ENCODE measurements at regions not wholly inside any gene's neighbourhood (a gene's known extent, or its start where the extent isn't known, plus 50 kb on each side); places are given as distances from the start of the nearest gene placed in this dataset.
A peak's percentile ranks its signal among the peaks of the same experiment; 100 is the strongest.

- peak; percentile 36 to 62 (median 54) for TF ChIP-seq CTCF (IDR thresholded peaks at IDR 0.05)
- no peak for TF ChIP-seq POLR2A (IDR thresholded peaks at IDR 0.05; ENCODE audit: low read depth)
- TF ChIP-seq EP300 (IDR thresholded peaks at IDR 0.05) = no peak
- no peak for TF ChIP-seq POLR2AphosphoS5 (IDR thresholded peaks at IDR 0.05)
Observed at GRCh38 chr7:101743241-101743994, 74.0 kb upstream of the CUX1 start.

Measured in esophagus muscularis mucosa (tissue), 4 donors.